D341Med (cell line): ENCODE measurements at regions not wholly inside any gene's neighbourhood (a gene's known extent, or its start where the extent isn't known, plus 50 kb on each side); places are given as distances from the start of the nearest gene placed in this dataset.

Experiments
- DNase-seq: peaks from one replicate; pipeline ENCODE4 v3.0.0; 2012; ENCODE audit warnings: low spot score

- peak; percentile 67 for DNase-seq
Observed at GRCh38 chr6:1029141-1029540, 282.8 kb upstream of the FOXQ1 start.

- DNase-seq: no peak
Observed at GRCh38 chr6:1028723-1029122, 283.2 kb upstream of the FOXQ1 start.

- DNase-seq: no peak
Observed at GRCh38 chr6:1027795-1028569, 283.9 kb upstream of the FOXQ1 start.

GRCh38 chr6:1027109-1027794 lies 284.6 kb upstream of the FOXQ1 start:
- no peak for DNase-seq

- no peak for DNase-seq
Observed at GRCh38 chr6:1025821-1026220, 286.1 kb upstream of the FOXQ1 start.

GRCh38 chr6:1024587-1024986 lies 287.3 kb upstream of the FOXQ1 start:
- no peak for DNase-seq

- DNase-seq: no peak
Observed at GRCh38 chr6:1024161-1024560, 287.7 kb upstream of the FOXQ1 start.

- DNase-seq: no peak
Observed at GRCh38 chr6:1023229-1023628, 288.7 kb upstream of the FOXQ1 start.

- no peak for DNase-seq
Observed at GRCh38 chr6:1022719-1023118, 289.2 kb upstream of the FOXQ1 start.

GRCh38 chr6:1020837-1021236 lies 291.1 kb upstream of the FOXQ1 start:
- no peak for DNase-seq

GRCh38 chr6:1020133-1020532 lies 291.8 kb upstream of the FOXQ1 start:
- no peak for DNase-seq

GRCh38 chr6:1018041-1018440 lies 293.9 kb upstream of the FOXQ1 start:
- DNase-seq: no peak

- no peak for DNase-seq
Observed at GRCh38 chr6:1016329-1017302, 295.3 kb upstream of the FOXQ1 start.

- DNase-seq: peak; percentile 59
Observed at GRCh38 chr6:1015825-1016224, 296.1 kb upstream of the FOXQ1 start.

GRCh38 chr6:1014431-1014807 lies 297.5 kb upstream of the FOXQ1 start:
- DNase-seq: no peak

GRCh38 chr6:1013656-1014430 lies 298.1 kb upstream of the FOXQ1 start:
- DNase-seq: no peak

GRCh38 chr6:1009103-1009502 lies 302.8 kb upstream of the FOXQ1 start:
- DNase-seq: no peak

GRCh38 chr6:1007159-1007558 lies 304.7 kb upstream of the FOXQ1 start:
- no peak for DNase-seq

GRCh38 chr6:1004885-1005630 lies 306.8 kb upstream of the FOXQ1 start:
- no peak for DNase-seq

GRCh38 chr6:1003394-1004160 lies 308.3 kb upstream of the FOXQ1 start:
- no peak for DNase-seq
